B cell (primary cell): ENCODE measurements at regions not wholly inside any gene's neighbourhood (a gene's known extent, or its start where the extent isn't known, plus 50 kb on each side); places are given as distances from the start of the nearest gene placed in this dataset. TPM values are rescaled to one million over a fixed set of nuclear protein-coding genes. Genes with fewer than 3 reads are reported as not detected.

Experiments used
- ATAC-seq: fragments of 200-7000 bp; cut with Tn5 transposase; one replicate; pipeline ENCODE4 v1.10.0; 2021; ENCODE audit warnings: low read depth, mild to moderate bottlenecking, moderate number of reproducible peaks, moderate library complexity
- CTCF ChIA-PET: fragments of 350-600 bp; sonication (Branson Sonifier 250); formaldehyde crosslinking; loops from one replicate; lab custom pipeline; 2021; ENCODE audit warnings: antibody characterized with exemption, inconsistent platforms; lab: Charles Lee
- POLR2A ChIA-PET: fragments of 350-600 bp; sonication (Branson Sonifier 250); formaldehyde crosslinking; loops from one replicate; lab custom pipeline; 2021; ENCODE audit warnings: antibody characterized with exemption; lab: Charles Lee
- DNase-seq: peaks from one replicate; pipeline ENCODE4 v3.0.0; 2013
- H2AFZ ChIP-seq: 2 replicates; pipeline ENCODE4 v1.6.1; 2012; ENCODE audit warnings: mild to moderate bottlenecking, low read depth, low read length; ENCODE audit not compliant: insufficient read depth, poor library complexity, severe bottlenecking
- H3K27ac ChIP-seq, 2 donors: 1 replicate in 1 of 2; 2 replicates in 1 of 2; pipeline ENCODE4 v1.5.1; 2012 to 2013; ENCODE audit warnings: low read length in 2 of 2, mild to moderate bottlenecking in 2 of 2, moderate library complexity in 1 of 2
- H3K27me3 ChIP-seq, 4 experiments: fragments of 200-600 bp in 1 of 4; sonication (generic) in 1 of 4; replicated peaks in 1 of 4; 1 replicate in 2 of 4; 2 replicates in 2 of 4; pipeline versions ENCODE4 v1.6.1 to v1.7.0; 2013 to 2016; ENCODE audit warnings: low read length in 3 of 4, mild to moderate bottlenecking in 2 of 4, mixed read lengths in 1 of 4, moderate library complexity in 1 of 4; ENCODE audit not compliant: insufficient read depth in 4 of 4, control insufficient read depth in 3 of 4; ENCODE audit errors: control extremely low read depth in 1 of 4
- H3K36me3 ChIP-seq, 2 experiments: replicated peaks in 1 of 2; 1 replicate in 1 of 2; 2 replicates in 1 of 2; pipeline versions ENCODE4 v1.6.1 to v1.7.1; 2013; ENCODE audit warnings: low read length in 1 of 2; ENCODE audit not compliant: insufficient read depth in 2 of 2, control insufficient read depth in 1 of 2; ENCODE audit errors: control extremely low read depth in 1 of 2, extremely low read depth in 1 of 2
- H3K4me1 ChIP-seq, 2 donors: fragments of 200-600 bp in 1 of 2; sonication (generic) in 1 of 2; 1 replicate in 1 of 2; 2 replicates in 1 of 2; pipeline versions ENCODE4 v1.5.1 to v1.6.1; 2013 to 2017; ENCODE audit warnings: low read length in 2 of 2; ENCODE audit not compliant: control insufficient read depth in 2 of 2, insufficient read depth in 2 of 2
- H3K4me2 ChIP-seq: replicated peaks from 2 replicates; pipeline ENCODE3; 2012; ENCODE audit warnings: mild to moderate bottlenecking, low read depth, low read length; ENCODE audit not compliant: poor library complexity, severe bottlenecking
- H3K4me3 ChIP-seq, 5 experiments: fragments of 200-600 bp in 1 of 5; sonication (generic) in 1 of 5; 1 replicate in 3 of 5; 2 replicates in 2 of 5; pipeline versions ENCODE4 v1.5.1 to v1.7.0; 2011 to 2016; ENCODE audit warnings: low read length in 4 of 5, mild to moderate bottlenecking in 4 of 5, low read depth in 2 of 5, control low read depth in 1 of 5, moderate library complexity in 1 of 5; ENCODE audit not compliant: insufficient read depth in 1 of 5; ENCODE audit errors: control extremely low read depth in 1 of 5, extremely low read depth in 1 of 5
- H3K79me2 ChIP-seq: fragments of 200-600 bp; sonication (generic); one replicate; pipeline ENCODE4 v1.6.0; 2016; ENCODE audit warnings: low read length; ENCODE audit not compliant: control insufficient read depth, insufficient read depth
- H3K9ac ChIP-seq: fragments of 200-600 bp; sonication (generic); 2 replicates; pipeline ENCODE4 v1.6.1; 2017; ENCODE audit warnings: mild to moderate bottlenecking, low read length, moderate library complexity
- H3K9me3 ChIP-seq, 3 donors: one replicate each; pipeline versions ENCODE4 v1.6.1 to v1.7.1; 2013; ENCODE audit warnings: low read length in 2 of 3; ENCODE audit not compliant: control insufficient read depth in 2 of 3, insufficient read depth in 1 of 3; ENCODE audit errors: control extremely low read depth in 1 of 3
- H4K20me1 ChIP-seq: 2 replicates; pipeline ENCODE4 v1.6.0; 2012; ENCODE audit warnings: mild to moderate bottlenecking, low read length; ENCODE audit not compliant: insufficient read depth, control insufficient read depth, poor library complexity, severe bottlenecking
- H3K27ac Mint-ChIP-seq: one replicate; pipeline ENCODE4 v1.8.0; 2021; ENCODE audit warnings: mixed read lengths
- H3K27me3 Mint-ChIP-seq: one replicate; pipeline ENCODE4 v1.8.0; 2021; ENCODE audit warnings: mixed read lengths
- H3K4me1 Mint-ChIP-seq: one replicate; pipeline ENCODE4 v1.8.0; 2021; ENCODE audit warnings: mixed read lengths
- H3K4me3 Mint-ChIP-seq: one replicate; pipeline ENCODE4 v1.8.0; 2021; ENCODE audit warnings: mixed read lengths
- H3K9me3 Mint-ChIP-seq: one replicate; pipeline ENCODE4 v1.8.0; 2022; ENCODE audit warnings: mixed read lengths; ENCODE audit not compliant: insufficient read depth
- EZH2 ChIP-seq: IDR thresholded peaks from 2 replicates; pipeline ENCODE4 v1.6.1; 2012; ENCODE audit warnings: borderline replicate concordance, low read depth, mild to moderate bottlenecking, moderate library complexity, low read length; ENCODE audit not compliant: insufficient read depth, poor library complexity, severe bottlenecking
- WGBS: methylation state at CpG from one replicate; pipeline ENCODE4 v1.1.5; 2013; ENCODE audit warnings: missing lambda C conversion rate; ENCODE audit not compliant: insufficient coverage; 5-methylcytosine and 5-hydroxymethylcytosine counted together
- intact Hi-C: fragments of 100-400 bp; cut with micrococcal nuclease; formaldehyde crosslinking; loops from one replicate; pipeline ENCODE4 v1.10.0; 2022
- small RNA-seq: library from RNA; depleted of rRNA; stranded (forward); fragments of <200 nt; gene quantifications from one replicate; pipeline ENCODE3, GENCODE V24; 2012; ENCODE audit warnings: low replicate concordance, low read depth; ENCODE audit not compliant: insufficient read length
- TF ChIP-seq, protein P1 (sequence below): fragments of 200-600 bp; IDR thresholded peaks from one replicate; pipeline ENCODE4 v1.8.0; 2022; ENCODE audit warnings: antibody characterized with exemption, mild to moderate bottlenecking

DNA sequence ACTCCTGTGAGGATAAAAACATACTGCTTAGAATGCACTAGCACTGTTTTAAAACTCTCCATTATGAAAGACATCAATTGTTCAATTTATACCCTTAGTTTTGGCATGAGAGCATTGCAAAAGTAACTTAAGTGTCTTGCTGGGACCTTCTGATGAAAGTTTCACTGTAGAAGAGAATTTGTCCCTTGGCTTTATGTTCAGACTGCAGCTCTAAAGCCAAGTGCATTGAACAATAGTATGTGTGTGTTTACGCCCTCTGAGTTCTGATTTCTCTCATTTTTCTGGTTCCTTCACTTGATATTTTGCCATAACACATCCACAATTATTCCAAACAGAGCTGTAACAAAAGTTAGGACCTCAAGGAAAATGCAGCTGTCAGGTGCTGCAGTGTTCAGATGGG, 474.6 kb downstream of the DISC1 start:
- Histone ChIP-seq H3K27me3 (peaks cover 0 to 5% (median 0%) of the 10 kb centered on the region in 4 experiments), H4K20me1 (no peaks in the 10 kb centered on the region), H3K79me2 (no peaks in the 10 kb centered on the region), H3K9me3 (peaks cover 0 to 4% (median 0%) of the 10 kb centered on the region in 3 donors), H3K9ac (no peak overlapping the region), H2AFZ (no peak overlapping the region), H3K36me3 (no peaks in the 10 kb centered on the region), H3K4me1 (no peaks in the 10 kb centered on the region), H3K27ac (no peak overlapping the region), H3K4me2 (no peak overlapping the region), H3K4me3 (no peak overlapping the region)
- DNase-seq: no peak
- peaks cover 8% of the 10 kb centered on the region for H3K27me3 Mint-ChIP-seq
- ATAC-seq: no peak
- H3K9me3 Mint-ChIP-seq: peaks cover 6% of the 10 kb centered on the region
- H3K4me1 Mint-ChIP-seq: no peaks in the 10 kb centered on the region
- POLR2A ChIA-PET: no interaction called here
- TF ChIP-seq EZH2: no peak
- TF ChIP-seq, protein P1, sequence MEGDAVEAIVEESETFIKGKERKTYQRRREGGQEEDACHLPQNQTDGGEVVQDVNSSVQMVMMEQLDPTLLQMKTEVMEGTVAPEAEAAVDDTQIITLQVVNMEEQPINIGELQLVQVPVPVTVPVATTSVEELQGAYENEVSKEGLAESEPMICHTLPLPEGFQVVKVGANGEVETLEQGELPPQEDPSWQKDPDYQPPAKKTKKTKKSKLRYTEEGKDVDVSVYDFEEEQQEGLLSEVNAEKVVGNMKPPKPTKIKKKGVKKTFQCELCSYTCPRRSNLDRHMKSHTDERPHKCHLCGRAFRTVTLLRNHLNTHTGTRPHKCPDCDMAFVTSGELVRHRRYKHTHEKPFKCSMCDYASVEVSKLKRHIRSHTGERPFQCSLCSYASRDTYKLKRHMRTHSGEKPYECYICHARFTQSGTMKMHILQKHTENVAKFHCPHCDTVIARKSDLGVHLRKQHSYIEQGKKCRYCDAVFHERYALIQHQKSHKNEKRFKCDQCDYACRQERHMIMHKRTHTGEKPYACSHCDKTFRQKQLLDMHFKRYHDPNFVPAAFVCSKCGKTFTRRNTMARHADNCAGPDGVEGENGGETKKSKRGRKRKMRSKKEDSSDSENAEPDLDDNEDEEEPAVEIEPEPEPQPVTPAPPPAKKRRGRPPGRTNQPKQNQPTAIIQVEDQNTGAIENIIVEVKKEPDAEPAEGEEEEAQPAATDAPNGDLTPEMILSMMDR: no peak
- intact Hi-C loops: no loop called here
- H3K4me3 Mint-ChIP-seq: no peak overlapping the region
- no CpG with 5 or more reads among the region's 1 CpG for WGBS
- H3K27ac Mint-ChIP-seq: no peak overlapping the region
- CTCF ChIA-PET: no interaction called here

DNA sequence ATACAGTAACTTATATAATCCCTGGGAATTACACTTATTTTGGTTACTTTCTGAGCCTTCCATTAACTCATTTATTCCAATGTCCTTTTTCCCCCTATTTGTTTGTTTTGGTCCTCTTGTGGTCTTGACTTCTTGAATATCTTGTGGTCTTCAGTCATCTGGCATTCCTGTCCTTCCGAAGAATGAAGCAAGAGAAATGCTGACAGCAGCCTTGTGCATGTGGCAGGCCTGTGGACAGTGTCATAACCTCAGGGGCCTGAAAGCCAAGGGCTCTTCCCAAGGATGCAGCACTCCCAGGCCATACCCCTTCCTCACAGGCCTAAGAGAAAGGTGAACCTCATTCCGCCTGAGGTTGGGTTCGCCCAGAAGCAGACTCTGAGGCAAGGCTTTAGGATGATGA, 470.2 kb downstream of the DISC1 start:
- 95% methylated on average over 3 of the region's 3 CpGs for WGBS
- H3K27me3 Mint-ChIP-seq: peaks cover 4% of the 10 kb centered on the region
- no peaks in the 10 kb centered on the region for H4K20me1 ChIP-seq
- POLR2A ChIA-PET: no interaction called here
- H3K4me3 ChIP-seq: no peak overlapping the region
- H3K4me2 ChIP-seq: no peak overlapping the region
- H3K27ac Mint-ChIP-seq: no peak overlapping the region
- CTCF ChIA-PET: no interaction called here
- H3K27ac ChIP-seq: no peak overlapping the region
- peaks cover 6% of the 10 kb centered on the region for H3K9me3 Mint-ChIP-seq
- H3K9me3 ChIP-seq: peaks cover 0 to 4% (median 0%) of the 10 kb centered on the region in 3 donors
- ATAC-seq (no peak), DNase-seq (no peak)
- no peak overlapping the region for H3K4me3 Mint-ChIP-seq
- H3K4me1 ChIP-seq: no peaks in the 10 kb centered on the region
- intact Hi-C loops: no loop called here
- peaks cover 0 to 5% (median 0%) of the 10 kb centered on the region in 4 experiments for H3K27me3 ChIP-seq
- no peak overlapping the region for H2AFZ ChIP-seq
- H3K36me3 ChIP-seq: no peaks in the 10 kb centered on the region
- no peaks in the 10 kb centered on the region for H3K4me1 Mint-ChIP-seq
- TF ChIP-seq, protein P1: no peak
- TF ChIP-seq EZH2: no peak
- no peaks in the 10 kb centered on the region for H3K79me2 ChIP-seq
- H3K9ac ChIP-seq: no peak overlapping the region

Small RNAs in the stretch of these regions (small RNA-seq; reads per million reads assigned to genes)
- gene BX323014.1 (not detected), gene RN7SL299P (not detected)
